Heart left ventricle (tissue), 16 donors: ENCODE measurements at regions not wholly inside any gene's neighbourhood (a gene's known extent, or its start where the extent isn't known, plus 50 kb on each side); places are given as distances from the start of the nearest gene placed in this dataset.

Source experiments
- ATAC-seq, 4 donors: fragments of 200-7000 bp; cut with Tn5 transposase; one replicate each; pipeline ENCODE4 v1.9.1; 2020 to 2022; ENCODE audit warnings: moderate library complexity in 4 of 4, mild to moderate bottlenecking in 3 of 4, moderate number of reproducible peaks in 1 of 4
- DNase-seq, 5 donors: peaks; one replicate each; pipeline ENCODE4 v3.0.0-alpha.2; 2020
- H3K27ac ChIP-seq, 12 donors: fragments of 200-600 bp; sonication (generic) in 4 of 12; one replicate each; pipeline versions ENCODE4 v1.5.0 to v1.8.0; 2016 to 2022; ENCODE audit warnings: mild to moderate bottlenecking in 2 of 12
- H3K27me3 ChIP-seq, 9 donors: fragments of 200-600 bp; sonication (generic) in 2 of 9; one replicate each; pipeline versions ENCODE4 v1.5.1 to v1.8.0; 2016 to 2022; ENCODE audit warnings: mild to moderate bottlenecking in 3 of 9
- H3K36me3 ChIP-seq, 9 donors: fragments of 200-600 bp; sonication (generic) in 2 of 9; one replicate each; pipeline versions ENCODE4 v1.5.0 to v1.8.0; 2018 to 2022; ENCODE audit warnings: mild to moderate bottlenecking in 2 of 9
- H3K4me1 ChIP-seq, 12 donors: fragments of 200-600 bp; sonication (generic) in 4 of 12; one replicate each; pipeline versions ENCODE4 v1.5.0 to v1.8.0; 2016 to 2022; ENCODE audit warnings: mild to moderate bottlenecking in 3 of 12
- H3K4me3 ChIP-seq, 12 donors: fragments of 200-600 bp; sonication (generic) in 4 of 12; one replicate each; pipeline versions ENCODE4 v1.5.0 to v1.8.0; 2017 to 2022; ENCODE audit warnings: mild to moderate bottlenecking in 9 of 12, moderate library complexity in 4 of 12
- H3K9me3 ChIP-seq, 12 donors: fragments of 200-600 bp; sonication (generic) in 4 of 12; one replicate each; pipeline versions ENCODE4 v1.5.0 to v1.8.0; 2016 to 2022; ENCODE audit warnings: mild to moderate bottlenecking in 1 of 12
- POLR2A ChIP-seq, 2 donors: fragments of 450-650 bp; IDR thresholded peaks; one replicate each; pipeline ENCODE4 v1.6.1; 2017; ENCODE audit warnings: antibody characterized with exemption in 2 of 2, mild to moderate bottlenecking in 2 of 2, moderate library complexity in 2 of 2
- WGBS, 4 donors: extraction: QIAGEN DNeasy Blood & Tissue Kit in 2 of 4; methylation state at CpG; one replicate each; pipeline versions ENCODE4 v1.1.5 to v1.1.7; 2013 to 2018; 5-methylcytosine and 5-hydroxymethylcytosine counted together
- intact Hi-C, 10 donors: fragments of 100-400 bp; cut with DNase I; formaldehyde crosslinking; loops; one replicate each; pipeline versions ENCODE4 v1.11.1 to v1.14.2; 2022
- TF ChIP-seq, protein P1 (sequence below), 12 donors: fragments of 200-600 bp; sonication (generic) in 4 of 12; IDR thresholded peaks; one replicate each; pipeline versions ENCODE4 v1.5.0 to v1.8.0; 2018 to 2022; ENCODE audit warnings: antibody characterized with exemption in 12 of 12, mild to moderate bottlenecking in 5 of 12
- donor health status: ischemic (EF 13 %, LVEDD 7.1; RV severe dilation, severe dysfunction).
- donor health status: healthy with polysubstance abuse.
- donor health status: DM: no; HTN: yes; CAD: no.
- donor health status: DM: no; HTN: no; CAD: no.
- donor health status: ischemic (EF 25% LVEDD 6.9; RV normal size, moderate dysfunction).
- donor health status: ischemic (EF 25% LVEDD 5.7; RV mildly dilated, moderate dysfunction).
- donor health status: healthy.
- donor health status: DM: yes; HTN: yes; CAD: no.
- donor health status: ischemic (EF 35%, LVEDD 5.7; RV mildly dilated, moderate dysfunction).
- donor health status: nonischemic (EF 11% LVEDD 7.7; RV severe dilation, severe dysfunction).
- donor health status: DM: yes; HTN: yes; CAD: no.
- donor health status: PGD.
- donor health status: ischemic (EF 29% LVEDD 5.4; RV normal size, mild dysfunction).
- donor health status: nonischemic (EF 23%, LVEDD 6.1; RV moderate dilation, normal function).

GRCh38 chr1:14003552-14003951, 303.6 kb downstream of the PRDM2 start:
- DNase-seq (no peak), ATAC-seq (no peak)
- H3K4me3 ChIP-seq = no peak overlapping the region
- intact Hi-C loops = no loop called here
- no peaks in the 10 kb centered on the region for H3K4me1 ChIP-seq
- no peaks in the 10 kb centered on the region for H3K36me3 ChIP-seq
- TF ChIP-seq, protein P1, sequence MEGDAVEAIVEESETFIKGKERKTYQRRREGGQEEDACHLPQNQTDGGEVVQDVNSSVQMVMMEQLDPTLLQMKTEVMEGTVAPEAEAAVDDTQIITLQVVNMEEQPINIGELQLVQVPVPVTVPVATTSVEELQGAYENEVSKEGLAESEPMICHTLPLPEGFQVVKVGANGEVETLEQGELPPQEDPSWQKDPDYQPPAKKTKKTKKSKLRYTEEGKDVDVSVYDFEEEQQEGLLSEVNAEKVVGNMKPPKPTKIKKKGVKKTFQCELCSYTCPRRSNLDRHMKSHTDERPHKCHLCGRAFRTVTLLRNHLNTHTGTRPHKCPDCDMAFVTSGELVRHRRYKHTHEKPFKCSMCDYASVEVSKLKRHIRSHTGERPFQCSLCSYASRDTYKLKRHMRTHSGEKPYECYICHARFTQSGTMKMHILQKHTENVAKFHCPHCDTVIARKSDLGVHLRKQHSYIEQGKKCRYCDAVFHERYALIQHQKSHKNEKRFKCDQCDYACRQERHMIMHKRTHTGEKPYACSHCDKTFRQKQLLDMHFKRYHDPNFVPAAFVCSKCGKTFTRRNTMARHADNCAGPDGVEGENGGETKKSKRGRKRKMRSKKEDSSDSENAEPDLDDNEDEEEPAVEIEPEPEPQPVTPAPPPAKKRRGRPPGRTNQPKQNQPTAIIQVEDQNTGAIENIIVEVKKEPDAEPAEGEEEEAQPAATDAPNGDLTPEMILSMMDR (IDR thresholded peaks at IDR 0.05) = no peak
- TF ChIP-seq POLR2A (IDR thresholded peaks at IDR 0.05) = no peak
- no peak overlapping the region for H3K27ac ChIP-seq
- WGBS, 4 donors = 61 to 73% (median 72%) methylated on average over 1 of the region's 1 CpG
- no peaks in the 10 kb centered on the region for H3K27me3 ChIP-seq
- peaks cover 0 to 46% (median 8%) of the 10 kb centered on the region in 12 donors for H3K9me3 ChIP-seq

DNA sequence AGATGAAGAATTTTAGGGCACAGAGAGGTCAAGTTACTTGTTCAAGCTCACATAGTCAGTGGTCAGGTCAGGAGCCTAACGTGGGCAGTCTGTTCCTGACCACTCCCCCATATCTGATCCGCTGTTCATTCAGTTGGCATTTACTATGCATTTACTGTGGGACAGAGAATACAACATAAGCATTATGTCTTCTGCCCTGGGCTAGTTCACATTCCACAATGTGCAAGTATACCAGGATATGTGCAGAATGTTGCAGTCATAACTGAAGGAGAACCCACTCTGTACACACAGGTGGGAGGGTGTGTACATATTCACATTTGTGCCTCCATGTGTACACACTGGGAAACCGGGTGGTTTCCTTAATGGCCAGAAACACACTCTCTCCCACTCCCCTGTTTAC, 309.6 kb downstream of the PRDM2 start:
- intact Hi-C loops = no loop called here
- no peak overlapping the region for H3K4me3 ChIP-seq
- H3K36me3 ChIP-seq = no peaks in the 10 kb centered on the region
- DNase-seq = no peak
- peaks cover 0 to 12% (median 0%) of the 10 kb centered on the region in 12 donors for H3K9me3 ChIP-seq
- TF ChIP-seq POLR2A (IDR thresholded peaks at IDR 0.05) = no peak
- TF ChIP-seq, protein P1 (IDR thresholded peaks at IDR 0.05) = no peak
- H3K4me1 ChIP-seq = no peaks in the 10 kb centered on the region
- peaks cover 0 to 22% (median 0%) of the 10 kb centered on the region in 9 donors for H3K27me3 ChIP-seq
- ATAC-seq = no peak
- 65 to 76% (median 70%) methylated on average over 3 of the region's 3 CpGs for WGBS, 4 donors
- H3K27ac ChIP-seq = no peak overlapping the region

DNA sequence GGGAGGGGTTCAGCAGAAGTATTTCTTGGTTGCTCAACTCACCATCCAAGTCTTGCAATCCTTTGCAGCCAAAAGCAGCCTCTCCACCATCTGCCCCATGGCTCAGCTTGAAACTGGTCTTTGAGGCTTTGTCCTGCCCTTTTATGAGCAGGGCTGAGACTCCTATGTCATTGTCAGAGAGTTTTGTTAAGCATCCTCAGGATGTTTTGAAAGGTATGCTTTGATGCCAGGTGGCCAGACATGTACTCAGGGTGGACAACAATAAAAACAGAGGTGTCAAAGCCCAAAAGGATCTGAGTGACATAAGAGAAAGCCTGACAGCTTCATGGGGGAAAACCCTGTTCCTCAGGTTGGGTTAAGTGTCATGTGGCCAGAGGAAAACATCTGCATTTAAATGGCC, 310.5 kb downstream of the PRDM2 start:
- H3K4me3 ChIP-seq = no peak overlapping the region
- H3K4me1 ChIP-seq = no peaks in the 10 kb centered on the region
- no peak overlapping the region for H3K27ac ChIP-seq
- peaks cover 0 to 22% (median 0%) of the 10 kb centered on the region in 9 donors for H3K27me3 ChIP-seq
- ATAC-seq (no peak), DNase-seq (no peak)
- H3K36me3 ChIP-seq = no peaks in the 10 kb centered on the region
- TF ChIP-seq, protein P1 (IDR thresholded peaks at IDR 0.05) = no peak
- no peak for TF ChIP-seq POLR2A (IDR thresholded peaks at IDR 0.05)
- intact Hi-C loops = no loop called here
- peaks cover 0 to 12% (median 0%) of the 10 kb centered on the region in 12 donors for H3K9me3 ChIP-seq

DNA sequence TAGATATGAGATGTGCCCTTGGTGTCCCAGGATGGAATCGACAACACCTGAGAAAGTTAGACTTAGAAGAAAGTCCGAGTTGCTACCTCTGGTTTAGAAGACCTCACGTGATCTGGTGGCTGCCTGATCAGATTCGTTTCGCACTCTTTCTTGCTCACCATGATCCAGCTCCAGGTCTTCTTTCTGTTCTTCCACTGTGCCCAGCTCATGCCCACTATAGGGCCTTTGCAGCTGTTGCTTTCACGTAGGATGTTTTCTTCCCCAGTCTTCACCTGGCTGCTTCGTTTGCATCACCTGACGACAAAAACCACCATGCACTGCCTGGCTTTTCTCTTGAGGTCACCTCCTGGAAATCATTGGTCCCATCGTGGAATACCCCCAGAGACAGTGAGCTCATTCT, 311.1 kb downstream of the PRDM2 start:
- Histone ChIP-seq H3K4me1 (no peaks in the 10 kb centered on the region), H3K4me3 (no peak overlapping the region), H3K36me3 (no peaks in the 10 kb centered on the region), H3K27ac (no peak overlapping the region), H3K27me3 (peaks cover 0 to 22% (median 0%) of the 10 kb centered on the region in 9 donors), H3K9me3 (peaks cover 0 to 12% (median 0%) of the 10 kb centered on the region in 12 donors)
- DNase-seq = no peak
- TF ChIP-seq POLR2A (IDR thresholded peaks at IDR 0.05) = no peak
- TF ChIP-seq, protein P1 (IDR thresholded peaks at IDR 0.05) = no peak
- no peak for ATAC-seq
- intact Hi-C loops = no loop called here
- WGBS, 4 donors = 60 to 80% (median 65%) methylated on average over 9 of the region's 9 CpGs
